Endodermal cell (in vitro differentiated cells): ENCODE measurements at regions not wholly inside any gene's neighbourhood (a gene's known extent, or its start where the extent isn't known, plus 50 kb on each side); places are given as distances from the start of the nearest gene placed in this dataset.

Source experiments
- DNase-seq: peaks from one replicate; pipeline ENCODE4 v3.0.0-alpha.2; 2017
- H3K27ac ChIP-seq: 2 replicates; pipeline ENCODE4 v1.5.1; 2013; ENCODE audit warnings: mild to moderate bottlenecking, low read depth, low read length, moderate library complexity
- H3K27me3 ChIP-seq: 2 replicates; pipeline ENCODE4 v1.6.1; 2013; ENCODE audit warnings: mild to moderate bottlenecking, low read length, moderate library complexity; ENCODE audit not compliant: insufficient read depth, control insufficient read depth, poor library complexity, severe bottlenecking
- H3K36me3 ChIP-seq: 2 replicates; pipeline ENCODE4 v1.7.0; 2013; ENCODE audit warnings: mild to moderate bottlenecking, low read length, moderate library complexity; ENCODE audit not compliant: control insufficient read depth, insufficient read depth
- H3K4me1 ChIP-seq: one replicate; pipeline ENCODE4 v1.7.0; 2013; ENCODE audit warnings: low read length; ENCODE audit not compliant: control insufficient read depth, insufficient read depth
- H3K4me3 ChIP-seq: 2 replicates; pipeline ENCODE4 v1.5.1; 2013; ENCODE audit warnings: mild to moderate bottlenecking, low read length, moderate library complexity
- H3K9ac ChIP-seq: 2 replicates; pipeline ENCODE4 v1.6.1; 2013; ENCODE audit warnings: mild to moderate bottlenecking, low read length, moderate library complexity; ENCODE audit not compliant: poor library complexity, severe bottlenecking; ENCODE audit errors: extremely low read depth
- H3K9me3 ChIP-seq: 2 replicates; pipeline ENCODE4 v1.6.1; 2013; ENCODE audit warnings: mild to moderate bottlenecking, low read length, moderate library complexity; ENCODE audit not compliant: control insufficient read depth
- H3K27ac Mint-ChIP-seq: 2 replicates; pipeline ENCODE4 v1.8.0; 2020; ENCODE audit warnings: mixed read lengths
- H3K27me3 Mint-ChIP-seq: 2 replicates; pipeline ENCODE4 v1.8.0; 2021; ENCODE audit warnings: mild to moderate bottlenecking, mixed read lengths; ENCODE audit not compliant: insufficient read depth
- H3K36me3 Mint-ChIP-seq: 2 replicates; pipeline ENCODE4 v1.8.0; 2020; ENCODE audit warnings: low read depth, mixed read lengths
- H3K4me1 Mint-ChIP-seq: 2 replicates; pipeline ENCODE4 v1.8.0; 2020; ENCODE audit warnings: mixed read lengths
- H3K4me3 Mint-ChIP-seq: 2 replicates; pipeline ENCODE4 v1.8.0; 2020; ENCODE audit warnings: mild to moderate bottlenecking, moderate library complexity, mixed read lengths
- H3K9me3 Mint-ChIP-seq: 2 replicates; pipeline ENCODE4 v1.8.0; 2020; ENCODE audit warnings: mild to moderate bottlenecking, mixed read lengths
- WGBS, 2 experiments: methylation state at CpG; one replicate each; pipeline versions ENCODE4 v1.1.5 to v1.1.7; 2013; ENCODE audit warnings: missing lambda C conversion rate in 2 of 2, mixed read lengths in 1 of 2; ENCODE audit not compliant: insufficient coverage in 1 of 2, insufficient read length in 1 of 2; 5-methylcytosine and 5-hydroxymethylcytosine counted together
- TF ChIP-seq, protein P1 (sequence below): fragments of 200-600 bp; sonication (generic); conservative IDR thresholded peaks from 2 replicates; pipeline ENCODE4 v1.5.0; 2021; ENCODE audit warnings: antibody characterized with exemption, mild to moderate bottlenecking

DNA sequence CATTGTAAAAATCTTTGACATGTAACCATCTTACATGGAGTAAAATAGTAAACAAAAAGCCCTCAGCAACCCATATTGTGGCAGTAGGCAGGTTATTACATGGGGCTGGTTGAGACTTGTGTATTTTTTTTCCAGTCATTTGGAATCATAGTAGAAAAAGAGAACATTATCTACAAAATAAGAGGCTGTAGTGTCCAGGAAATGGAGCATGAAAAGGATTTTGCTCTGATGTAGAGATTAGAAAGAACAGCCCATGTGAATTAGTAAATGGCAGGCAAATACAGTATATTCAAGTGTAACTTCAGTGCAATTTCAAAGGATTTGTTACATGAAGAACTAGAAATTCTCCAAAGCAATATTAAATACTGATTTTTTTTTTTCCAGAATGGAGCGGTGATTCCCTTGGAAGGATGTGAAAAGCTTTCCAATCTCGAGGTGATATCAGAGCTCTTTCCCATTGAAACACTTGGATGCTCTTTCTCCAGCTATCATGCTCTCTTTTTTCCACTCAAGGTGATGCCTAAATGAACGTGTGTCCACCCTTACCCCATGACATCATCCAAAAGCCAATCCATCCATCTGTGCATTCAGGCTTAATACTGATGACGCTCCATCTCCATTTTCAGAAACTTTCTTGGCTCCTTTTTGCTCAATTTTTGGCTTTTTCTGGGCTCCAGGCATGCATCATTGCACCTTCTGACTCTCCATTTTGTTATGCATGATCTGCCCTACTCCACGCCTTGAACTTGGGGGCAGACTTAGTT lies 1034.7 kb downstream of the TYW1 start:
- no peak for DNase-seq
- Mint-ChIP-seq H3K9me3 (peaks cover 8% of the 10 kb centered on the region), H3K27me3 (no peaks in the 10 kb centered on the region), H3K4me3 (no peak overlapping the region), H3K4me1 (no peaks in the 10 kb centered on the region), H3K27ac (no peak overlapping the region), H3K36me3 (no peaks in the 10 kb centered on the region)
- no peaks in the 10 kb centered on the region for H3K36me3 ChIP-seq
- H3K9ac ChIP-seq, result no peak overlapping the region
- H3K9me3 ChIP-seq, result peaks cover 6% of the 10 kb centered on the region
- H3K4me3 ChIP-seq, result no peak overlapping the region
- H3K4me1 ChIP-seq, result no peaks in the 10 kb centered on the region
- no peaks in the 10 kb centered on the region for H3K27me3 ChIP-seq
- 92 to 93% methylated on average over 4 to 5 of the region's 5 CpGs for WGBS, 2 experiments
- TF ChIP-seq, protein P1, sequence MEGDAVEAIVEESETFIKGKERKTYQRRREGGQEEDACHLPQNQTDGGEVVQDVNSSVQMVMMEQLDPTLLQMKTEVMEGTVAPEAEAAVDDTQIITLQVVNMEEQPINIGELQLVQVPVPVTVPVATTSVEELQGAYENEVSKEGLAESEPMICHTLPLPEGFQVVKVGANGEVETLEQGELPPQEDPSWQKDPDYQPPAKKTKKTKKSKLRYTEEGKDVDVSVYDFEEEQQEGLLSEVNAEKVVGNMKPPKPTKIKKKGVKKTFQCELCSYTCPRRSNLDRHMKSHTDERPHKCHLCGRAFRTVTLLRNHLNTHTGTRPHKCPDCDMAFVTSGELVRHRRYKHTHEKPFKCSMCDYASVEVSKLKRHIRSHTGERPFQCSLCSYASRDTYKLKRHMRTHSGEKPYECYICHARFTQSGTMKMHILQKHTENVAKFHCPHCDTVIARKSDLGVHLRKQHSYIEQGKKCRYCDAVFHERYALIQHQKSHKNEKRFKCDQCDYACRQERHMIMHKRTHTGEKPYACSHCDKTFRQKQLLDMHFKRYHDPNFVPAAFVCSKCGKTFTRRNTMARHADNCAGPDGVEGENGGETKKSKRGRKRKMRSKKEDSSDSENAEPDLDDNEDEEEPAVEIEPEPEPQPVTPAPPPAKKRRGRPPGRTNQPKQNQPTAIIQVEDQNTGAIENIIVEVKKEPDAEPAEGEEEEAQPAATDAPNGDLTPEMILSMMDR, result no peak
- H3K27ac ChIP-seq, result no peak overlapping the region

DNA sequence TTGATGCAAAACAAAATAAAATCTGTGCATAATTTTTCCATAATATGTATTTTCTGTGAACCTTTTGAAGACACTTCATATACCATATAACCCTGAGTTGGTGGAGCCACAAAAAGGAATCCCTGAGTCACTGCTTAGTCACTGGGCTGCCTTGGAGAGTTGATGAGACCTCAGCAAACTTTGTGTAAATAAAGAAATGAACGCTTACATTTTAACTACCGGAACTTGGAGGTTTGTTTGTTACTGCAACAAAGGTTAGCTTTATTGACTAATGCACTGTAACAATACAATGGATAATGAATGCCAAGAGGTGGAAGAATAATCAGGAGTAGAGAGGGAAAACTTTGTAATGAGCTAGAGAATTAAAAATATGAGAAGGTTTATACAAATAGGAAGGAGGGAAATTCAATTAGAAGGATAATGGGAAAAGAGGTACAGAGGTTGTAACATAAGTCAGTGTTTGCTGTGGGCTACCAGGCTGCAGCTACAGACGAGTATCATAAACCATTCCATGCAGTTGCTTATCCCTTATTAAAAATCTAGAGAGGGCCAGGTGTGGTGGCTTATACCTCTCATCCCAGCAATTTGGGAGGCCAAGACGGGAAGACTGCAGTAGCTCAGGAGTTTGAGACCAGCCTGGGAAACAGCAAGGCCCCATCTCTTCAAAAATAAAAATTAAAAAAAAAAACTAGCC lies 1042.1 kb downstream of the TYW1 start:
- no peak overlapping the region for H3K4me3 Mint-ChIP-seq
- H3K4me1 Mint-ChIP-seq, result no peaks in the 10 kb centered on the region
- TF ChIP-seq, protein P1, result no peak
- Histone ChIP-seq H3K9me3 (no peaks in the 10 kb centered on the region), H3K9ac (no peak overlapping the region), H3K4me3 (no peak overlapping the region), H3K4me1 (no peaks in the 10 kb centered on the region), H3K36me3 (no peaks in the 10 kb centered on the region), H3K27me3 (no peaks in the 10 kb centered on the region), H3K27ac (no peak overlapping the region)
- no peaks in the 10 kb centered on the region for H3K36me3 Mint-ChIP-seq
- no peaks in the 10 kb centered on the region for H3K27me3 Mint-ChIP-seq
- no peaks in the 10 kb centered on the region for H3K9me3 Mint-ChIP-seq
- no peak overlapping the region for H3K27ac Mint-ChIP-seq
- WGBS, 2 experiments, result 83 to 100% methylated on average over 1 to 4 of the region's 4 CpGs
- no peak for DNase-seq

DNA sequence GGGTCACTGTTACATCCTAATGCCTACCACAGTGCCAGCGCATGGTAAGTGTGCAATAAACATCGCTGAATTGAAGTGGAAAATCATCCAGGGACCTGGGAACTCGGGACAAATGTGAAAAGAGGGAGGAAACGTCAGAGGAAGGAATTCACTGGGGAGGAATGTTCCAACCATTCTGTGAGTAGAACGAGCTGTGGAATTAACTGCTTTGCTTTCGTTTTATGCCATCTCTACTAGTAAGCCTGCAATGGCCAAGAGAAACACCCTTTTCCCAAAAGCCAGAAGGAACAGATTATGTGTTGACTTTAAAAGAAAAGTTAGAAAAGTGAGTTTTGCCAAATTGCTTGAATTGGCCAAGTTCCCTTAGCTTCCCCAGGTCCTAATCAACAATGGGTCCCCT lies 1044.9 kb downstream of the TYW1 start:
- Histone ChIP-seq H3K4me3 (no peak overlapping the region), H3K9me3 (no peaks in the 10 kb centered on the region), H3K27ac (no peak overlapping the region), H3K36me3 (no peaks in the 10 kb centered on the region), H3K27me3 (no peaks in the 10 kb centered on the region), H3K4me1 (no peaks in the 10 kb centered on the region), H3K9ac (no peak overlapping the region)
- no peaks in the 10 kb centered on the region for H3K4me1 Mint-ChIP-seq
- H3K9me3 Mint-ChIP-seq, result no peaks in the 10 kb centered on the region
- no peak overlapping the region for H3K4me3 Mint-ChIP-seq
- 67 to 86% methylated on average over 4 to 6 of the region's 6 CpGs for WGBS, 2 experiments
- DNase-seq, result no peak
- no peaks in the 10 kb centered on the region for H3K27me3 Mint-ChIP-seq
- no peaks in the 10 kb centered on the region for H3K36me3 Mint-ChIP-seq
- TF ChIP-seq, protein P1, result no peak
- no peak overlapping the region for H3K27ac Mint-ChIP-seq
